SU-DHL-6 (cell line): ENCODE measurements at regions not wholly inside any gene's neighbourhood (a gene's known extent, or its start where the extent isn't known, plus 50 kb on each side); places are given as distances from the start of the nearest gene placed in this dataset.

Experiments
- H2AFZ ChIP-seq: fragments of 200-600 bp; sonication (generic); 2 replicates; pipeline ENCODE4 v1.6.1; 2014; ENCODE audit warnings: low read depth, mild to moderate bottlenecking, moderate library complexity, mixed read lengths, antibody characterized with exemption, low read length; ENCODE audit not compliant: severe bottlenecking
- H3F3A ChIP-seq: fragments of 200-600 bp; shearing (Covaris generic); 2 replicates; pipeline ENCODE4 v1.6.0; 2016; ENCODE audit warnings: antibody characterized with exemption, mild to moderate bottlenecking; ENCODE audit not compliant: insufficient read depth
- H3K27ac ChIP-seq: fragments of 200-600 bp; sonication (generic); 2 replicates; pipeline ENCODE4 v1.5.1; 2016; ENCODE audit warnings: low read depth, mild to moderate bottlenecking, low read length, moderate library complexity, mixed read lengths
- H3K27me3 ChIP-seq: fragments of 200-600 bp; sonication (generic), shearing (Covaris generic); 2 replicates; pipeline ENCODE4 v1.6.0; 2014; ENCODE audit warnings: mild to moderate bottlenecking, low read length
- H3K36me3 ChIP-seq: fragments of 200-600 bp; sonication (generic); 2 replicates; pipeline ENCODE4 v1.6.1; 2014; ENCODE audit warnings: mild to moderate bottlenecking, low read length, mixed read lengths
- H3K4me2 ChIP-seq: fragments of 300-600, 200-600 bp; shearing (Covaris generic), sonication (generic); 2 replicates; pipeline ENCODE4 v1.6.0; 2014; ENCODE audit warnings: low read length, low read depth, mild to moderate bottlenecking; ENCODE audit not compliant: poor library complexity, severe bottlenecking
- H3K4me3 ChIP-seq: fragments of 200-600 bp; sonication (generic); 2 replicates; pipeline ENCODE4 v1.5.1; 2014; ENCODE audit warnings: antibody characterized with exemption, low read length, mild to moderate bottlenecking, mixed read lengths; ENCODE audit not compliant: insufficient read depth, poor library complexity, severe bottlenecking
- H3K79me2 ChIP-seq: fragments of 200-600 bp; sonication (generic); 2 replicates; pipeline ENCODE4 v1.6.1; 2014; ENCODE audit warnings: mild to moderate bottlenecking, low read length, moderate library complexity; ENCODE audit not compliant: insufficient read depth
- H3K9ac ChIP-seq: fragments of 200-600 bp; sonication (generic); 2 replicates; pipeline ENCODE4 v1.7.0; 2014; ENCODE audit warnings: mild to moderate bottlenecking, low read length
- H3K9me2 ChIP-seq: fragments of 200-600 bp; sonication (generic); replicated peaks from 2 replicates; pipeline ENCODE4 v1.6.1; 2014; ENCODE audit warnings: low read length; ENCODE audit not compliant: insufficient read depth
- H3K9me3 ChIP-seq: fragments of 200-600 bp; sonication (generic); 2 replicates; pipeline ENCODE4 v1.6.1; 2014; ENCODE audit warnings: low read length, mixed read lengths; ENCODE audit not compliant: insufficient read depth
- H4K20me1 ChIP-seq: fragments of 200-600 bp; sonication (generic); 2 replicates; pipeline ENCODE4 v1.6.1; 2014; ENCODE audit warnings: low read depth, mild to moderate bottlenecking, antibody characterized with exemption, low read length, moderate library complexity, mixed read lengths
- EZH2phosphoT487 ChIP-seq: fragments of 200-600 bp; sonication (generic), shearing (Covaris generic); conservative IDR thresholded peaks from 2 replicates; pipeline ENCODE4 v1.6.1; 2018; ENCODE audit warnings: mild to moderate bottlenecking, antibody characterized with exemption, low read length, moderate library complexity, mixed read lengths
- TF ChIP-seq, protein P1 (sequence below): fragments of 200-600 bp; sonication (generic); IDR thresholded peaks from one replicate; pipeline ENCODE4 v1.5.1; 2017; ENCODE audit warnings: antibody characterized with exemption, mild to moderate bottlenecking, low read length, moderate library complexity; ENCODE audit not compliant: insufficient read depth, poor library complexity, severe bottlenecking

DNA sequence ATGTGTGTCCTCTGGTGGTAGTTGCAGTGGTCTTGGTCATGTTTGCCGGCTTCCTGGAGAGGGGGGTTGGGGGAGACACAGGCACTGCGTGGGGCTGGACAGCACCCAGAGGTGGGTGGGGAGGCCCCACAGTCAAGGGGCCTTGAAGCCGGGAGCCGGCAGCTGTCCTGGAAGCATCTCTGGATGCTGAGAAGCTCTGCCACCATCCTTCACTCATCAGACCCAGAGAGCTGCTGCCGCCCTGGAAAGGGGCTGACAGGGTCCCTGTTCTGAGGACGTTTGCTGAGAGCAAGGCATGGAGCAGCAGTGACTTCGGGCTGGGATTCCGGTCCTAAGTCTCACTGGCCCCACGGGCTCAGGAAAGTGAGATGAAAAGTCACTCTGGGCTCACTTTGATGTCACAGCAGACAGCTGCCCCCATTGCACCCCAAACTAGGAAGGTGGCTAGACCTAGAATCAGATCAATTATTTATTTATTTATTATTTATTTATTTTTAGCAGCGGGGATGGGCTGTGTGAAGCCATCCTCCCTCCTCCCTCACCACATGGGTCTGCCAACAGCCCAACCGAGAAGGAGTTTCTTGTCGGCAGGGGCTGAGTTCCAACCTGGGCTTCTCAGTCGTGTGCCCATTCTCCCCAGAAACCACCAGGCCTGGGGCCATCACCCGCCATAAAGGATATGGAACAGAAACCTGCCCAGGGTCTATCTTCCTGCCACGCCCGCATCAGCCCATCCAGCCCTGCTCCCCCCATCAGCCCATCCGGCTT is 547.4 kb downstream of the PTPRU start:
- Histone ChIP-seq H3K36me3 (no peaks in the 10 kb centered on the region), H3F3A (no peaks in the 10 kb centered on the region), H3K79me2 (no peaks in the 10 kb centered on the region), H3K9ac (no peak overlapping the region), H3K27ac (no peak overlapping the region), H3K4me3 (no peak overlapping the region), H4K20me1 (no peaks in the 10 kb centered on the region), H2AFZ (no peak overlapping the region), H3K27me3 (no peaks in the 10 kb centered on the region), H3K9me2 (no peaks in the 10 kb centered on the region), H3K9me3 (no peaks in the 10 kb centered on the region), H3K4me2 (no peak overlapping the region)
- TF ChIP-seq EZH2phosphoT487 = no peak
- TF ChIP-seq, protein P1, sequence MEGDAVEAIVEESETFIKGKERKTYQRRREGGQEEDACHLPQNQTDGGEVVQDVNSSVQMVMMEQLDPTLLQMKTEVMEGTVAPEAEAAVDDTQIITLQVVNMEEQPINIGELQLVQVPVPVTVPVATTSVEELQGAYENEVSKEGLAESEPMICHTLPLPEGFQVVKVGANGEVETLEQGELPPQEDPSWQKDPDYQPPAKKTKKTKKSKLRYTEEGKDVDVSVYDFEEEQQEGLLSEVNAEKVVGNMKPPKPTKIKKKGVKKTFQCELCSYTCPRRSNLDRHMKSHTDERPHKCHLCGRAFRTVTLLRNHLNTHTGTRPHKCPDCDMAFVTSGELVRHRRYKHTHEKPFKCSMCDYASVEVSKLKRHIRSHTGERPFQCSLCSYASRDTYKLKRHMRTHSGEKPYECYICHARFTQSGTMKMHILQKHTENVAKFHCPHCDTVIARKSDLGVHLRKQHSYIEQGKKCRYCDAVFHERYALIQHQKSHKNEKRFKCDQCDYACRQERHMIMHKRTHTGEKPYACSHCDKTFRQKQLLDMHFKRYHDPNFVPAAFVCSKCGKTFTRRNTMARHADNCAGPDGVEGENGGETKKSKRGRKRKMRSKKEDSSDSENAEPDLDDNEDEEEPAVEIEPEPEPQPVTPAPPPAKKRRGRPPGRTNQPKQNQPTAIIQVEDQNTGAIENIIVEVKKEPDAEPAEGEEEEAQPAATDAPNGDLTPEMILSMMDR = no peak

DNA sequence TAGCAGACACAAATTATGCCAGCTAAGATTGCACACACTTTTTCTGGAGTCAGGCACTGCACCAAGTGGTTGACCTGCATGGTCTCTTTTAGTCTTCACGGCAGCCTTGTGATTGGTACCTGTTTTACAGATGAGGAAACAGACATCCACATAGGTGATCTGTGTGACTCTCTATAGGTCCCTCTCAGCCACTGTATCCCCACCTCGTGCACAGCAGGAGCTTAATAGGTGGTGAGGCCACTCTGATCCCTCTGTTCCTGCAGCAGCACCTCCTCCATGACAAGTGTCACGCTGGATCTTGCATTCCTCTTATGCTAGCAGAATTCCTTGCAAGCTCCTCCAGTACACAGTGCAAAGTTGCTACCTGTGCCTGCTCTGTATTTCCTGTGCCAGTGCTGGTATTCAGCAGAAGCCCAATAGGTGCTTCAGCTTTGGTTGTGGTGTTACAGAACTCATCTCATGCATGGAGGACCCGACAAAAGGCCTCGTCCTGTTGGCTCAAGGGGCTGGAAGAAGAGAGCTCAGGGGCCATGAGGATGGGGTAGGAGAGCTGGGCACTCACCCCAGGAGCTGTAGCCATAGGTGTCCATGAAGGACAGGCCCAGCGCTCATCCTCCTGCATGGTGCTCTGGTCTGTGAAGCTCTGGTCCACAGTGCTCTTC is 546.7 kb downstream of the PTPRU start:
- Histone ChIP-seq H3F3A (no peaks in the 10 kb centered on the region), H3K4me2 (no peak overlapping the region), H2AFZ (no peak overlapping the region), H3K9me3 (no peaks in the 10 kb centered on the region), H3K27ac (no peak overlapping the region), H3K79me2 (no peaks in the 10 kb centered on the region), H3K9ac (no peak overlapping the region), H3K4me3 (no peak overlapping the region), H3K36me3 (no peaks in the 10 kb centered on the region), H3K9me2 (no peaks in the 10 kb centered on the region), H3K27me3 (no peaks in the 10 kb centered on the region), H4K20me1 (no peaks in the 10 kb centered on the region)
- TF ChIP-seq, protein P1 = no peak
- no peak for TF ChIP-seq EZH2phosphoT487

DNA sequence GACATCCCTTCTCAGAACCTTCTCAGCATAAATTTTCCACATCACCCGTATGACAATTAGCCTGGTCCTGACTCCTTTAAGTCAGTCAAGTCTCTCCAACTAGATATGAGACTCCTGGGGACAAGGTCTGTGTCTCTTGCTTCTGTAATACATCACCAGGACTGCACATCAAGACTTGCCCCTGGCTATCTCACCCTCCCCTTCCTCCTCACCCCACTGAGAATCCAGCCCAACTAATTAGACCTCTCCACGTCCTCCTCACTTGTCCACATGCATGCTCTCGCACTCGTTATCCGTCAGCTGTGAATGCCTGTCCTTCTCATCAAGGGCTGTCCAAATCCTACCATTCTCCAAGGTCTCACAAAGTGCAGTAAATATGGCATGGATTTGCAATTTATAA is 542.8 kb downstream of the PTPRU start:
- H3K9me2 ChIP-seq = no peaks in the 10 kb centered on the region
- no peaks in the 10 kb centered on the region for H3F3A ChIP-seq
- H4K20me1 ChIP-seq = no peaks in the 10 kb centered on the region
- no peaks in the 10 kb centered on the region for H3K27me3 ChIP-seq
- no peak overlapping the region for H3K4me3 ChIP-seq
- no peak overlapping the region for H3K9ac ChIP-seq
- no peak for TF ChIP-seq EZH2phosphoT487
- TF ChIP-seq, protein P1 = no peak
- no peak overlapping the region for H3K27ac ChIP-seq
- H3K36me3 ChIP-seq = no peaks in the 10 kb centered on the region
- no peaks in the 10 kb centered on the region for H3K79me2 ChIP-seq
- H3K9me3 ChIP-seq = no peaks in the 10 kb centered on the region
- H2AFZ ChIP-seq = no peak overlapping the region
- no peak overlapping the region for H3K4me2 ChIP-seq
